ENCODE measurements at regions not wholly inside any gene's neighbourhood (a gene's known extent, or its start where the extent isn't known, plus 50 kb on each side); places are given as distances from the start of the nearest gene placed in this dataset.

GRCh38 chr1:187237542-187237941, 408.8 kb downstream of the PLA2G4A start:
- H3K4me3 ChIP-seq: no peak overlapping the region

GRCh38 chr1:187241971-187242370, 413.2 kb downstream of the PLA2G4A start:
- Histone ChIP-seq H3K27ac (no peak overlapping the region), H3K4me3 (no peak overlapping the region), H3K9me3 (replicated peaks) (no peaks in the 10 kb centered on the region), H3K27me3 (no peaks in the 10 kb centered on the region), H3K36me3 (no peaks in the 10 kb centered on the region), H3K4me1 (no peaks in the 10 kb centered on the region)
- no peak for DNase-seq

More at GRCh38 chr1:187237542-187237941, 408.8 kb downstream of the PLA2G4A start:
- no peaks in the 10 kb centered on the region for H3K36me3 ChIP-seq
- no peaks in the 10 kb centered on the region for H3K9me3 ChIP-seq (replicated peaks)
- H3K27ac ChIP-seq: no peak overlapping the region
- H3K4me1 ChIP-seq: no peaks in the 10 kb centered on the region
- DNase-seq: no peak
- H3K27me3 ChIP-seq: no peaks in the 10 kb centered on the region

GRCh38 chr1:187244623-187245022, 415.9 kb downstream of the PLA2G4A start:
- no peak overlapping the region for H3K4me3 ChIP-seq
- DNase-seq: peak; percentile 11 to 51
- no peaks in the 10 kb centered on the region for H3K4me1 ChIP-seq
- no peaks in the 10 kb centered on the region for H3K9me3 ChIP-seq (replicated peaks)
- H3K36me3 ChIP-seq: no peaks in the 10 kb centered on the region
- H3K27ac ChIP-seq: no peak overlapping the region
- no peaks in the 10 kb centered on the region for H3K27me3 ChIP-seq

DNA sequence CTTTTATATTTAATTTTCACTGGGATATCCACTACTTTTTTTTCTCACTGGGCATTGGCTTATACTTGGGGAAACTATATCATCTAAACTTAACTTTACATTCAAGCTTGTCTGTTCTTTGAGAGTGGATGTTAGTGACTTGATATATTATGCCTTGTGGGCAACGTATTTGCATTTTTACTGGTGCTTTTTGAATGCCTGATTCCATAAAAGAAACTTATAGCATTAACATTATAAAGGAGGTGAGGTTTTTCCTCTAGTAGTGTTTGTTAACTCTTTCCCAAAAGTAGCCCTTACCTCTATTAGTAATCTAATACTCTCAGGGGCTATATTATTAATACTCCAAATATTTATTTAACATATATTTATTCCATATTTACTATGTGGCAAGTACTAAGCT, 416.5 kb downstream of the PLA2G4A start:
- Histone ChIP-seq H3K27me3 (no peaks in the 10 kb centered on the region), H3K4me1 (no peaks in the 10 kb centered on the region), H3K36me3 (no peaks in the 10 kb centered on the region), H3K4me3 (no peak overlapping the region), H3K27ac (no peak overlapping the region), H3K9me3 (replicated peaks) (no peaks in the 10 kb centered on the region)
- no peak for DNase-seq

GRCh38 chr1:187249196-187249595, 420.4 kb downstream of the PLA2G4A start:
- H3K4me3 ChIP-seq: no peak overlapping the region
- no peaks in the 10 kb centered on the region for H3K4me1 ChIP-seq
- no peaks in the 10 kb centered on the region for H3K27me3 ChIP-seq
- no peaks in the 10 kb centered on the region for H3K9me3 ChIP-seq (replicated peaks)
- H3K36me3 ChIP-seq: no peaks in the 10 kb centered on the region
- no peak for DNase-seq
- H3K27ac ChIP-seq: no peak overlapping the region

GRCh38 chr1:187252923-187253322, 424.2 kb downstream of the PLA2G4A start:
- Histone ChIP-seq H3K9me3 (replicated peaks) (no peaks in the 10 kb centered on the region), H3K27ac (no peak overlapping the region), H3K27me3 (no peaks in the 10 kb centered on the region), H3K4me3 (no peak overlapping the region), H3K4me1 (no peaks in the 10 kb centered on the region), H3K36me3 (no peaks in the 10 kb centered on the region)
- DNase-seq: no peak

DNA sequence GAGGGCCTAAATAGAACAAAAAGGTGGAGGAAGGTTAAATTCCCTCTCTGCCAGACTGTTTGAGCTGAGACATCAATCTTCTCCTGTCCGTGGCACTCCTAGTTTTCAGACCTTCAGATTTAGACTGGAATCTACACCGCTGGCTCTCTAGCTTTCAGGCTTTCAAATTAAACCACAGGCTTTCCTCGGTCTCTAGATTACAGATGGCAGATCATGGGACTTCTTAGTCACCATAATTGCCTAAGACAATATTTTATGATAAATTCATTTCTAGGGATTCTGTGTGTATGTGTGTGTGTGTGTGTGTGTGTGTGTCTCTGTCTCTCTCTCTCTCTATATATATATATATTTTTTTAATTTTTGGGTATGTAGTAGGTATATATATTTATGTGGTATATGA, 428.7 kb downstream of the PLA2G4A start:
- no peak overlapping the region for H3K27ac ChIP-seq
- no peaks in the 10 kb centered on the region for H3K4me1 ChIP-seq
- H3K4me3 ChIP-seq: no peak overlapping the region
- H3K27me3 ChIP-seq: no peaks in the 10 kb centered on the region
- H3K9me3 ChIP-seq (replicated peaks): no peaks in the 10 kb centered on the region
- no peak for DNase-seq
- no peaks in the 10 kb centered on the region for H3K36me3 ChIP-seq

DNA sequence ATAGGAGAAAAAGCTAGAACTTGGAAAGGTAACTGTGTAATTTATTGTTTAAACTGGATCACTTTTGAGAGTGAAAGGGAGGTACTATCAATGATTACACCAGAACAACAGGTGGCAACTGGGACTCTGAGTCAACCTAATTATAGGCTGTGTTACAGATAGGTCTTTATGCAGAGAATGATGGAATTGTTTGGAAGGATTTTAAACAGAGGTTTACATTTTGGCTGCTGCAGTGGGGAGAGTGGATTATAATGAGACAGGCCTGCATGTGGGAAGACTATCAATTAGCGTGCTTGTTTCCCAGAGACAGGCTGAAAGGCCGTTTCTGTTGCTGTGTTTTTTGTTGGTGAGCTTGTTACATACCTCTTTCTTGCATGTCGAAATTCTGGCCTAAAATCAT, 432.9 kb downstream of the PLA2G4A start:
- DNase-seq: peak; percentile 24 to 67
- H3K36me3 ChIP-seq: no peaks in the 10 kb centered on the region
- 0 out of 2 replicates have a peak overlapping the region, but pooled peaks have one; percentile 20 for H3K27ac ChIP-seq
- no peaks in the 10 kb centered on the region for H3K27me3 ChIP-seq
- H3K4me1 ChIP-seq: no peaks in the 10 kb centered on the region
- no peaks in the 10 kb centered on the region for H3K9me3 ChIP-seq (replicated peaks)
- no peak overlapping the region for H3K4me3 ChIP-seq

GRCh38 chr1:187262731-187263130, 434.0 kb downstream of the PLA2G4A start:
- Histone ChIP-seq H3K4me3 (no peak overlapping the region), H3K4me1 (no peaks in the 10 kb centered on the region), H3K9me3 (replicated peaks) (no peaks in the 10 kb centered on the region), H3K36me3 (no peaks in the 10 kb centered on the region), H3K27ac (no peak overlapping the region), H3K27me3 (no peaks in the 10 kb centered on the region)
- DNase-seq: no peak

- no peaks in the 10 kb centered on the region for H3K4me1 ChIP-seq
- H3K27me3 ChIP-seq: no peaks in the 10 kb centered on the region
- H3K36me3 ChIP-seq: no peaks in the 10 kb centered on the region
- H3K27ac ChIP-seq: no peak overlapping the region
- no peaks in the 10 kb centered on the region for H3K9me3 ChIP-seq (replicated peaks)
- DNase-seq: peak; percentile 24 to 52
- H3K4me3 ChIP-seq: no peak overlapping the region
These were observed 436.4 kb downstream of the PLA2G4A start for GRCh38 chr1:187264995-187265602.

- H3K27me3 ChIP-seq: no peaks in the 10 kb centered on the region
- no peak for DNase-seq
- H3K36me3 ChIP-seq: no peaks in the 10 kb centered on the region
- H3K27ac ChIP-seq: no peak overlapping the region
- H3K4me3 ChIP-seq: no peak overlapping the region
- no peaks in the 10 kb centered on the region for H3K4me1 ChIP-seq
- H3K9me3 ChIP-seq (replicated peaks): no peaks in the 10 kb centered on the region
These were observed 437.3 kb downstream of the PLA2G4A start for GRCh38 chr1:187266051-187266450.

- Histone ChIP-seq H3K27me3 (no peaks in the 10 kb centered on the region), H3K9me3 (replicated peaks) (no peaks in the 10 kb centered on the region), H3K27ac (no peak overlapping the region), H3K36me3 (no peaks in the 10 kb centered on the region), H3K4me1 (no peaks in the 10 kb centered on the region), H3K4me3 (no peak overlapping the region)
- DNase-seq: no peak
These were observed 439.1 kb downstream of the PLA2G4A start for GRCh38 chr1:187267827-187268226.

DNA sequence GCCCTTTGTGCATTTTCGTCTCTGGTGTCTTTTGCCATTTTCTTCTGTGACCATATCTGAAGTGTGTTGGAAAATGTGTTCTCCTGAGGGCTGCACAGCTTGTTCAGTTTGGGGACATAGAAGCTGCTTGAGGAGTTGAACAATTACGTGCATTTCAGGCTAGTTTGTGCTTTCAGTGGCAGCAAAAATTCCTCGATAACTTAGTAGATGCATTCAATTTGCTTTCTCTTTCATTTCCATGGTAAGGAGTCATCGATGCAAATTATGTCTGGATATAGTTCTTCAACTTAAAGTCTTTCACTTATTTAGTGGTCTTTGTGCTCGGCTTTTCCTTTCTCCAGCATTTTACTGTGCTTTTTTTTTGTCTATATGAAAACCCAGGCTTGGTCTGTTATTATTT, 441.5 kb downstream of the PLA2G4A start:
- Histone ChIP-seq H3K27ac (no peak overlapping the region), H3K4me1 (no peaks in the 10 kb centered on the region)
- no peak for DNase-seq

DNA sequence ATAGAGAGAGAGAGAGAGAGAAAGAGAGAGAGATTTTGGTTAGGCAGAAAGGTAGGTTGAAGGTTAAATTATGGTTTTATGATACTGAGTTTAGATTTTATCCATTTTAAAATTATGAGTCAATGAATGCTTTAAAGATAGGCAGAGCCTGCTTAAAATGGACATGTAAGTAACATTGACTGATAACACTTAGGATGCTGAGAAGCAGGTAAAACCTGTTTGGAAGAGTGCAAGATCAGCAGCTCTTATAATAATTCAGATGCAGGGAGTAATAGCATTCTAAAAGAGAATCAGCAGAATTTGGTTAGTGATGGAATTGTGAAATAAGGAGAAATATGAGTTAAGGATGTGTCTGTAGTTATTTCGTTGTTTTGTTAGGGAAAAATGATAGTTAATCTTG, 446.6 kb downstream of the PLA2G4A start:
- no peaks in the 10 kb centered on the region for H3K4me1 ChIP-seq
- H3K36me3 ChIP-seq: no peaks in the 10 kb centered on the region
- no peak for DNase-seq
- no peaks in the 10 kb centered on the region for H3K9me3 ChIP-seq (replicated peaks)
- no peak overlapping the region for H3K4me3 ChIP-seq
- no peak overlapping the region for H3K27ac ChIP-seq
- H3K27me3 ChIP-seq: no peaks in the 10 kb centered on the region

More for the DNA sequence above, 441.5 kb downstream of the PLA2G4A start:
- H3K9me3 ChIP-seq (replicated peaks): no peaks in the 10 kb centered on the region
- H3K36me3 ChIP-seq: no peaks in the 10 kb centered on the region
- no peak overlapping the region for H3K4me3 ChIP-seq
- H3K27me3 ChIP-seq: no peaks in the 10 kb centered on the region

DNA sequence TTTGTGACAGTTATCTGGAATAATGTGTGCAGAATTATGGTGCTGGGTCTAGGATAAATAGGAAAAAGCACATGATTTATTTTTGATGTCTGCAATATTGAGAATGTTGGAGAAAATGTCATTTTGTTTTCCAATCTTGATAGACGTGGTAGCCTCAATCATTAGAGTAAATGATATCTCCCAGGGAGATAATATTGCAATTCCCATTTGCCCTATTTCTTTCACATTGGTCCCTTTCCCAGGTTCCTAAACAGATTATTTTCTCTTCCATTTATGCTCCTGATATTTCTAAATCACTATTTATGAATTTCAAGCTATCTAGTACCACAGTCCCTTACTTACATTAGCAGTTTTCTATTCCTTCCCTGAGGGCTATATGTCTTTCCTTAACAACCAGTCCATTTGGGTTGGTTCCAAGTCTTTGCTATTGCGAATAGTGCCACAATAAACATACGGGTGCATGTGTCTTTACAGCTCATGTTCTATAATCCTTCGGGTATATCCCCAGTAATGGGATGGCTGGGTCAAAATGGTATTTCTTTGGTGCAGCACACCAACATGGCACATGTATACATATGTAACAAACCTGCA, 447.3 kb downstream of the PLA2G4A start:
- Histone ChIP-seq H3K4me1 (no peaks in the 10 kb centered on the region), H3K4me3 (no peak overlapping the region), H3K27me3 (no peaks in the 10 kb centered on the region), H3K27ac (no peak overlapping the region), H3K36me3 (no peaks in the 10 kb centered on the region), H3K9me3 (replicated peaks) (no peaks in the 10 kb centered on the region)
- no peak for DNase-seq

- Histone ChIP-seq H3K27ac (no peak overlapping the region), H3K9me3 (replicated peaks) (no peaks in the 10 kb centered on the region)
- DNase-seq: no peak
These were observed 447.9 kb downstream of the PLA2G4A start for GRCh38 chr1:187276677-187277076.

More at GRCh38 chr1:187276677-187277076, 447.9 kb downstream of the PLA2G4A start:
- Histone ChIP-seq H3K4me1 (no peaks in the 10 kb centered on the region), H3K27me3 (no peaks in the 10 kb centered on the region), H3K4me3 (no peak overlapping the region), H3K36me3 (no peaks in the 10 kb centered on the region)
